Hepatocyte (in vitro differentiated cells): ENCODE measurements at regions not wholly inside any gene's neighbourhood (a gene's known extent, or its start where the extent isn't known, plus 50 kb on each side); places are given as distances from the start of the nearest gene placed in this dataset.

Source experiments
- CTCF ChIP-seq: fragments of 200-600 bp; sonication (generic); IDR thresholded peaks from 2 replicates; pipeline ENCODE4 v1.5.1; 2016; ENCODE audit warnings: antibody characterized with exemption, mild to moderate bottlenecking; ENCODE audit not compliant: poor library complexity
- EZH2phosphoT487 ChIP-seq: fragments of 200-600 bp; sonication (generic); IDR thresholded peaks from one replicate; pipeline ENCODE4 v1.6.1; 2018; ENCODE audit warnings: antibody characterized with exemption, mild to moderate bottlenecking, low read depth, moderate library complexity; ENCODE audit not compliant: unreplicated experiment, severe bottlenecking

GRCh38 chr6:54787825-54788224, 58.7 kb upstream of the FAM83B start:
- no peak for TF ChIP-seq EZH2phosphoT487
- TF ChIP-seq CTCF = no peak
